Upper lobe of left lung (tissue), 4 donors: ENCODE measurements at regions not wholly inside any gene's neighbourhood (a gene's known extent, or its start where the extent isn't known, plus 50 kb on each side); places are given as distances from the start of the nearest gene placed in this dataset.

ENCODE experiments used
- CTCF ChIP-seq, 6 experiments: fragments of 450-650 bp in 4 of 6; fragments of 200-600 bp in 2 of 6; sonication (generic) in 2 of 6; IDR thresholded peaks; one replicate each; pipeline ENCODE4 v1.5.1; 2016 to 2019; ENCODE audit warnings: antibody characterized with exemption in 6 of 6
- EP300 ChIP-seq, 4 donors: sonication (generic); formaldehyde crosslinking; IDR thresholded peaks; one replicate each; pipeline ENCODE4 v1.5.1; 2017; ENCODE audit warnings: antibody characterized with exemption in 4 of 4, control low read depth in 2 of 4
- POLR2A ChIP-seq, 4 donors: fragments of 450-650 bp; IDR thresholded peaks; one replicate each; pipeline ENCODE4 v1.5.1; 2016 to 2017; ENCODE audit warnings: antibody characterized with exemption in 4 of 4, mild to moderate bottlenecking in 2 of 4
- POLR2AphosphoS5 ChIP-seq, 2 donors: sonication (generic); formaldehyde crosslinking; IDR thresholded peaks; one replicate each; pipeline ENCODE4 v1.5.1; 2017; ENCODE audit warnings: antibody characterized with exemption in 2 of 2

- TF ChIP-seq POLR2A (IDR thresholded peaks at IDR 0.05) (no peak), POLR2AphosphoS5 (IDR thresholded peaks at IDR 0.05) (no peak), CTCF (IDR thresholded peaks at IDR 0.05) (no peak), EP300 (IDR thresholded peaks at IDR 0.05) (no peak)
These were observed 293.2 kb downstream of the SOX9 start for GRCh38 chr17:72414032-72414396.
